H9 (cell line): ENCODE measurements at regions not wholly inside any gene's neighbourhood (a gene's known extent, or its start where the extent isn't known, plus 50 kb on each side); places are given as distances from the start of the nearest gene placed in this dataset.

Experiments
- DNase-seq: peaks from one replicate; pipeline ENCODE4 v3.0.0-alpha.2; 2017
- H2AFZ ChIP-seq: one replicate; pipeline ENCODE4 v1.6.1; 2013; ENCODE audit warnings: mild to moderate bottlenecking, low read length, control low read depth, moderate library complexity
- H2AK5ac ChIP-seq: 2 replicates; pipeline ENCODE4 v1.6.1; 2013; ENCODE audit warnings: low read length, control low read depth, mixed read lengths; ENCODE audit not compliant: insufficient read length
- H2BK120ac ChIP-seq: one replicate; pipeline ENCODE4 v1.6.1; 2013; ENCODE audit warnings: low read depth, mild to moderate bottlenecking, low read length, control low read depth, inconsistent platforms; ENCODE audit not compliant: poor library complexity, severe bottlenecking
- H2BK12ac ChIP-seq: 2 replicates; pipeline ENCODE4 v1.6.1; 2013; ENCODE audit warnings: low read length, control low read depth, mixed read lengths, low read depth; ENCODE audit not compliant: insufficient read length
- H2BK15ac ChIP-seq: 2 replicates; pipeline ENCODE4 v1.6.1; 2013; ENCODE audit warnings: low read depth, low read length, control low read depth
- H2BK20ac ChIP-seq: one replicate; pipeline ENCODE4 v1.6.1; 2013; ENCODE audit warnings: low read depth, mild to moderate bottlenecking, low read length, control low read depth, inconsistent platforms; ENCODE audit not compliant: poor library complexity, severe bottlenecking
- H2BK5ac ChIP-seq: 2 replicates; pipeline ENCODE4 v1.6.1; 2013; ENCODE audit warnings: low read length, control low read depth, mixed read lengths; ENCODE audit not compliant: insufficient read length
- H3K14ac ChIP-seq: 2 replicates; pipeline ENCODE4 v1.6.1; 2013; ENCODE audit warnings: low read length, control low read depth; ENCODE audit not compliant: insufficient read depth
- H3K18ac ChIP-seq: 2 replicates; pipeline ENCODE4 v1.6.1; 2013; ENCODE audit warnings: low read depth, mild to moderate bottlenecking, mixed read lengths, low read length, control low read depth; ENCODE audit not compliant: insufficient read length
- H3K23ac ChIP-seq: 2 replicates; pipeline ENCODE4 v1.6.1; 2013; ENCODE audit warnings: low read length, control low read depth, mixed read lengths, low read depth; ENCODE audit not compliant: insufficient read length
- H3K23me2 ChIP-seq: 2 replicates; pipeline ENCODE4 v1.6.1; 2013; ENCODE audit warnings: low read depth, mild to moderate bottlenecking, mixed read lengths, low read length, control low read depth; ENCODE audit not compliant: insufficient read length, poor library complexity, severe bottlenecking
- H3K27ac ChIP-seq: 2 replicates; pipeline ENCODE4 v1.5.1; 2013; ENCODE audit warnings: low read length, control low read depth, mixed read lengths, low read depth; ENCODE audit not compliant: insufficient read length
- H3K27me3 ChIP-seq: 2 replicates; pipeline ENCODE4 v1.6.1; 2013; ENCODE audit warnings: low read length, control low read depth, inconsistent platforms; ENCODE audit not compliant: insufficient read depth
- H3K4ac ChIP-seq: 2 replicates; pipeline ENCODE4 v1.6.1; 2013; ENCODE audit warnings: low read depth, mild to moderate bottlenecking, control low read depth, inconsistent platforms, low read length, moderate library complexity
- H3K4me1 ChIP-seq: 2 replicates; pipeline ENCODE4 v1.6.1; 2013; ENCODE audit warnings: low read length, control low read depth, inconsistent platforms; ENCODE audit not compliant: insufficient read depth
- H3K4me2 ChIP-seq: 2 replicates; pipeline ENCODE4 v1.6.1; 2013; ENCODE audit warnings: low read length, control low read depth, mixed read lengths; ENCODE audit not compliant: insufficient read length, insufficient read depth
- H3K56ac ChIP-seq: 2 replicates; pipeline ENCODE4 v1.6.1; 2013; ENCODE audit warnings: low read depth, mild to moderate bottlenecking, mixed read lengths, low read length, control low read depth; ENCODE audit not compliant: insufficient read length
- H3K79me1 ChIP-seq: 2 replicates; pipeline ENCODE4 v1.6.1; 2013; ENCODE audit warnings: low read depth, mild to moderate bottlenecking, moderate library complexity, low read length, control low read depth, inconsistent platforms; ENCODE audit not compliant: insufficient read depth, poor library complexity, severe bottlenecking
- H3K79me2 ChIP-seq: 2 replicates; pipeline ENCODE4 v1.6.1; 2013; ENCODE audit warnings: low read length, control low read depth, inconsistent platforms; ENCODE audit not compliant: insufficient read depth
- H3K9ac ChIP-seq: 2 replicates; pipeline ENCODE4 v1.6.1; 2013; ENCODE audit warnings: low read length, control low read depth, mixed read lengths; ENCODE audit not compliant: insufficient read length; ENCODE audit errors: extremely low read depth
- H3K9me3 ChIP-seq: one replicate; pipeline ENCODE4 v1.6.1; 2013; ENCODE audit warnings: low read depth, low read length, inconsistent platforms; ENCODE audit not compliant: control insufficient read depth
- H3T11ph ChIP-seq: one replicate; pipeline ENCODE4 v1.6.1; 2013; ENCODE audit warnings: mild to moderate bottlenecking, low read length, control low read depth, inconsistent platforms
- H4K20me1 ChIP-seq: one replicate; pipeline ENCODE4 v1.6.1; 2013; ENCODE audit not compliant: control insufficient read depth, insufficient read length, insufficient read depth
- H4K5ac ChIP-seq: 2 replicates; pipeline ENCODE4 v1.6.1; 2013; ENCODE audit warnings: low read depth, mild to moderate bottlenecking, mixed read lengths, low read length, control low read depth; ENCODE audit not compliant: insufficient read length
- H4K8ac ChIP-seq: replicated peaks from 2 replicates; pipeline ENCODE4 v1.6.1; 2013; ENCODE audit warnings: low read length, control low read depth, mixed read lengths, low read depth; ENCODE audit not compliant: insufficient read length
- H4K91ac ChIP-seq: 2 replicates; pipeline ENCODE4 v1.6.1; 2013; ENCODE audit warnings: low read depth, mild to moderate bottlenecking, moderate library complexity, mixed read lengths, low read length, control low read depth; ENCODE audit not compliant: insufficient read length
- H3K27ac Mint-ChIP-seq, 3 experiments: 2 replicates in 2 of 3; 3 replicates in 1 of 3; pipeline ENCODE4 v1.8.0; 2020 to 2021; ENCODE audit warnings: mixed read lengths in 3 of 3, mild to moderate bottlenecking in 1 of 3, moderate library complexity in 1 of 3
- H3K27me3 Mint-ChIP-seq: 2 replicates; pipeline ENCODE4 v1.8.0; 2021; ENCODE audit warnings: low read depth, mild to moderate bottlenecking, moderate library complexity, mixed read lengths
- H3K36me3 Mint-ChIP-seq, 3 experiments: 2 replicates in 2 of 3; 3 replicates in 1 of 3; pipeline ENCODE4 v1.8.0; 2020 to 2021; ENCODE audit warnings: low read depth in 3 of 3, mixed read lengths in 3 of 3; ENCODE audit not compliant: insufficient read depth in 1 of 3
- H3K4me1 Mint-ChIP-seq, 2 experiments: 2 replicates each; pipeline ENCODE4 v1.8.0; 2020; ENCODE audit warnings: mixed read lengths in 2 of 2
- H3K4me3 Mint-ChIP-seq, 2 experiments: 2 replicates in 1 of 2; 3 replicates in 1 of 2; pipeline ENCODE4 v1.8.0; 2020 to 2021; ENCODE audit warnings: mild to moderate bottlenecking in 2 of 2, mixed read lengths in 2 of 2, moderate library complexity in 1 of 2
- H3K9me3 Mint-ChIP-seq, 2 experiments: 2 replicates in 1 of 2; 3 replicates in 1 of 2; pipeline ENCODE4 v1.8.0; 2020; ENCODE audit warnings: mild to moderate bottlenecking in 2 of 2, mixed read lengths in 2 of 2, moderate library complexity in 1 of 2
- CTCF ChIP-seq: fragments of 200-600 bp; sonication (generic); conservative IDR thresholded peaks from 3 replicates; pipeline ENCODE4 v1.8.0; 2021; ENCODE audit warnings: antibody characterized with exemption, mild to moderate bottlenecking
- WGBS: extraction: QIAGEN DNeasy Blood & Tissue Kit; methylation state at CpG from one replicate; pipeline ENCODE4 v1.1.7; 2013; ENCODE audit warnings: missing lambda C conversion rate, low lambda C conversion rate, mixed read lengths; ENCODE audit not compliant: insufficient read length; ENCODE audit errors: extremely low coverage; 5-methylcytosine and 5-hydroxymethylcytosine counted together

GRCh38 chr4:81631958-81632441 lies 160.3 kb upstream of the RASGEF1B start:
- no peak overlapping the region for H3K4ac ChIP-seq
- H2AK5ac ChIP-seq: no peak overlapping the region
- no peaks in the 10 kb centered on the region for H3K79me1 ChIP-seq
- no peak for DNase-seq
- no peak overlapping the region for H2BK15ac ChIP-seq
- H2BK20ac ChIP-seq: no peak overlapping the region
- H3K9ac ChIP-seq: no peak overlapping the region
- no peaks in the 10 kb centered on the region for H4K20me1 ChIP-seq
- no peak overlapping the region for H4K8ac ChIP-seq
- H3K14ac ChIP-seq: no peak overlapping the region
- no peak overlapping the region for H4K91ac ChIP-seq
- no peaks in the 10 kb centered on the region for H3K9me3 ChIP-seq
- no peaks in the 10 kb centered on the region for H3K23me2 ChIP-seq
- no peak overlapping the region for H2AFZ ChIP-seq
- no peak overlapping the region for H3K4me2 ChIP-seq
- H4K5ac ChIP-seq: no peak overlapping the region
- Mint-ChIP-seq H3K36me3 (no peaks in the 10 kb centered on the region), H3K27me3 (no peaks in the 10 kb centered on the region), H3K4me3 (no peak overlapping the region), H3K4me1 (peaks cover 19 to 28% of the 10 kb centered on the region in 2 experiments), H3K9me3 (no peaks in the 10 kb centered on the region), H3K27ac (no peak overlapping the region)
- peaks cover 5% of the 10 kb centered on the region; the same call in 1 of the 2 replicates for H3K4me1 ChIP-seq
- no peak overlapping the region for H2BK120ac ChIP-seq
- H2BK12ac ChIP-seq: no peak overlapping the region
- TF ChIP-seq CTCF: no peak
- H3T11ph ChIP-seq: no peak overlapping the region
- no peak overlapping the region for H3K18ac ChIP-seq
- no peak overlapping the region for H2BK5ac ChIP-seq
- no peaks in the 10 kb centered on the region for H3K27me3 ChIP-seq
- no peak overlapping the region for H3K56ac ChIP-seq
- no CpG with 5 or more reads among the region's 4 CpGs for WGBS
- no peak overlapping the region for H3K27ac ChIP-seq
- no peaks in the 10 kb centered on the region for H3K79me2 ChIP-seq
- no peak overlapping the region for H3K23ac ChIP-seq
